Activated B cell treated with CpG ODN at 0.5 μM for 24 hours (primary cell): ENCODE measurements at regions not wholly inside any gene's neighbourhood (a gene's known extent, or its start where the extent isn't known, plus 50 kb on each side); places are given as distances from the start of the nearest gene placed in this dataset.

Source experiments
- ATAC-seq: fragments of 200-7000 bp; cut with Tn5 transposase; one replicate; pipeline ENCODE4 v1.10.0; 2021; ENCODE audit warnings: low read depth, mild to moderate bottlenecking, moderate library complexity
- CTCF ChIA-PET: fragments of 350-600 bp; sonication (Branson Sonifier 250); formaldehyde crosslinking; loops from one replicate; lab custom pipeline; 2021; ENCODE audit warnings: antibody characterized with exemption; lab: Charles Lee
- POLR2A ChIA-PET: fragments of 350-600 bp; sonication (Branson Sonifier 250); formaldehyde crosslinking; loops from one replicate; lab custom pipeline; 2021; ENCODE audit warnings: antibody characterized with exemption; lab: Charles Lee
- DNase-seq: peaks from one replicate; pipeline ENCODE4 v3.0.0; 2022
- H3K27ac Mint-ChIP-seq: one replicate; pipeline ENCODE4 v1.8.0; 2020; ENCODE audit warnings: mixed read lengths
- H3K27me3 Mint-ChIP-seq: one replicate; pipeline ENCODE4 v1.8.0; 2021; ENCODE audit warnings: mixed read lengths
- H3K36me3 Mint-ChIP-seq: one replicate; pipeline ENCODE4 v1.8.0; 2021; ENCODE audit warnings: low read depth, mixed read lengths
- H3K4me1 Mint-ChIP-seq: one replicate; pipeline ENCODE4 v1.8.0; 2021; ENCODE audit warnings: mixed read lengths
- H3K4me3 Mint-ChIP-seq: one replicate; pipeline ENCODE4 v1.8.0; 2020; ENCODE audit warnings: mild to moderate bottlenecking, mixed read lengths
- H3K9me3 Mint-ChIP-seq: one replicate; pipeline ENCODE4 v1.8.0; 2020; ENCODE audit warnings: mixed read lengths
- CTCF ChIP-seq: fragments of 200-600 bp; IDR thresholded peaks from one replicate; pipeline ENCODE4 v1.8.0; 2022; ENCODE audit warnings: antibody characterized with exemption, mild to moderate bottlenecking
- intact Hi-C: fragments of 100-400 bp; cut with micrococcal nuclease; formaldehyde crosslinking; loops from one replicate; pipeline ENCODE4 v1.15.1; 2024

GRCh38 chr11:21634956-21635355 is 557.9 kb upstream of the ANO5 start:
- intact Hi-C loops: no loop called here
- no peaks in the 10 kb centered on the region for H3K9me3 Mint-ChIP-seq
- DNase-seq (no peak), ATAC-seq (no peak)
- H3K27me3 Mint-ChIP-seq: no peaks in the 10 kb centered on the region
- no peak for TF ChIP-seq CTCF
- POLR2A ChIA-PET: no interaction called here
- no peak overlapping the region for H3K27ac Mint-ChIP-seq
- CTCF ChIA-PET: no interaction called here
- no peaks in the 10 kb centered on the region for H3K36me3 Mint-ChIP-seq
- no peaks in the 10 kb centered on the region for H3K4me1 Mint-ChIP-seq
- H3K4me3 Mint-ChIP-seq: no peak overlapping the region

- Mint-ChIP-seq H3K27ac (no peak overlapping the region), H3K4me1 (peaks cover under 1% of the 10 kb centered on the region), H3K36me3 (no peaks in the 10 kb centered on the region), H3K9me3 (no peaks in the 10 kb centered on the region), H3K4me3 (no peak overlapping the region), H3K27me3 (no peaks in the 10 kb centered on the region)
- ATAC-seq (no peak), DNase-seq (no peak)
- intact Hi-C loops: no loop called here
- no peak for TF ChIP-seq CTCF
- ChIA-PET POLR2A (no interaction called here), CTCF (no interaction called here)
Measured at GRCh38 chr11:21635394-21636145, 557.3 kb upstream of the ANO5 start.

- Mint-ChIP-seq H3K27ac (no peak overlapping the region), H3K27me3 (no peaks in the 10 kb centered on the region), H3K4me1 (peaks cover 4% of the 10 kb centered on the region), H3K36me3 (no peaks in the 10 kb centered on the region), H3K9me3 (no peaks in the 10 kb centered on the region), H3K4me3 (no peak overlapping the region)
- POLR2A ChIA-PET: no interaction called here
- ATAC-seq (no peak), DNase-seq (no peak)
- CTCF ChIA-PET: no interaction called here
- TF ChIP-seq CTCF: no peak
- intact Hi-C loops: no loop called here
Measured at GRCh38 chr11:21636561-21636960, 556.3 kb upstream of the ANO5 start.

GRCh38 chr11:21640491-21640890 is 552.4 kb upstream of the ANO5 start:
- no peak for ATAC-seq
- H3K27ac Mint-ChIP-seq: no peak overlapping the region
- H3K9me3 Mint-ChIP-seq: peaks cover 9% of the 10 kb centered on the region
- TF ChIP-seq CTCF: no peak
- ChIA-PET POLR2A (no interaction called here), CTCF (no interaction called here)
- H3K4me1 Mint-ChIP-seq: peaks cover 5% of the 10 kb centered on the region
- no peak overlapping the region for H3K4me3 Mint-ChIP-seq
- intact Hi-C loops: no loop called here
- no peaks in the 10 kb centered on the region for H3K27me3 Mint-ChIP-seq
- no peak for DNase-seq
- no peaks in the 10 kb centered on the region for H3K36me3 Mint-ChIP-seq

GRCh38 chr11:21641869-21642268 is 551.0 kb upstream of the ANO5 start:
- DNase-seq (no peak), ATAC-seq (no peak)
- no peak for TF ChIP-seq CTCF
- H3K4me1 Mint-ChIP-seq: peaks cover 5% of the 10 kb centered on the region
- no peak overlapping the region for H3K4me3 Mint-ChIP-seq
- no peak overlapping the region for H3K27ac Mint-ChIP-seq
- no peaks in the 10 kb centered on the region for H3K36me3 Mint-ChIP-seq
- H3K27me3 Mint-ChIP-seq: no peaks in the 10 kb centered on the region
- intact Hi-C loops: no loop called here
- ChIA-PET POLR2A (no interaction called here), CTCF (no interaction called here)
- H3K9me3 Mint-ChIP-seq: peaks cover 9% of the 10 kb centered on the region
